PC-9 (cell line): ENCODE measurements at regions not wholly inside any gene's neighbourhood (a gene's known extent, or its start where the extent isn't known, plus 50 kb on each side); places are given as distances from the start of the nearest gene placed in this dataset.

Source experiments
- BruUV-seq: library from RNA; stranded (reverse); fragments of 400-500 nt; replicated peaks from 2 replicates; lab custom pipeline; 2021; lab: Mats Ljungman, UMichigan
- CTCF ChIA-PET: fragments of 300-600 bp; sonication (Branson Sonifier 250); formaldehyde crosslinking; loops from one replicate; lab custom pipeline; 2022; ENCODE audit warnings: antibody characterized with exemption; lab: Charles Lee
- POLR2A ChIA-PET: fragments of 300-600 bp; sonication (Branson Sonifier 250); formaldehyde crosslinking; loops from one replicate; lab custom pipeline; 2022; ENCODE audit warnings: antibody characterized with exemption; ENCODE audit not compliant: unreplicated experiment; lab: Charles Lee
- DNase-seq, 2 experiments: peaks; one replicate each; pipeline versions ENCODE4 v3.0.0 to v3.0.0-alpha.2; 2015 to 2022; ENCODE audit warnings: mixed read lengths in 1 of 2
- H2AFZ ChIP-seq: fragments of 200-600 bp; sonication (generic); 2 replicates; pipeline ENCODE4 v1.8.1; 2017; ENCODE audit warnings: antibody characterized with exemption
- H3F3A ChIP-seq: fragments of 200-600 bp; sonication (generic); 2 replicates; pipeline ENCODE4 v1.8.1; 2017; ENCODE audit warnings: antibody characterized with exemption, mild to moderate bottlenecking, low read depth; ENCODE audit not compliant: insufficient read depth
- H3K27ac ChIP-seq: fragments of 200-600 bp; sonication (generic); 2 replicates; pipeline ENCODE4 v1.6.1; 2016; ENCODE audit warnings: mixed run types
- H3K27me3 ChIP-seq: fragments of 200-600 bp; sonication (generic); 2 replicates; pipeline ENCODE4 v1.6.1; 2016; ENCODE audit warnings: low read depth, mixed run types; ENCODE audit not compliant: insufficient read depth
- H3K36me3 ChIP-seq: fragments of 200-600 bp; sonication (generic); 2 replicates; pipeline ENCODE4 v1.6.1; 2016; ENCODE audit warnings: low read depth, mixed run types
- H3K4me1 ChIP-seq: fragments of 200-600 bp; sonication (generic); replicated peaks from 2 replicates; pipeline ENCODE4 v1.6.1; 2016; ENCODE audit warnings: mixed run types; ENCODE audit not compliant: insufficient read depth
- H3K4me2 ChIP-seq: fragments of 200-600 bp; sonication (generic); 2 replicates; pipeline ENCODE4 v1.6.1; 2017; ENCODE audit warnings: mixed run types
- H3K4me3 ChIP-seq: fragments of 200-600 bp; sonication (generic); 2 replicates; pipeline ENCODE4 v1.6.1; 2016; ENCODE audit warnings: mixed run types
- H3K79me2 ChIP-seq: fragments of 200-600 bp; sonication (generic); 2 replicates; pipeline ENCODE4 v1.6.1; 2017; ENCODE audit warnings: low read depth, mixed run types
- H3K9me2 ChIP-seq: fragments of 200-600 bp; sonication (generic); 2 replicates; pipeline ENCODE4 v1.8.1; 2017; ENCODE audit warnings: mild to moderate bottlenecking; ENCODE audit not compliant: insufficient read depth
- H3K9me3 ChIP-seq: fragments of 200-600 bp; sonication (generic); 2 replicates; pipeline ENCODE4 v1.8.1; 2016; ENCODE audit warnings: low read depth; ENCODE audit not compliant: insufficient read depth
- H4K20me1 ChIP-seq: fragments of 200-600 bp; sonication (generic); 2 replicates; pipeline ENCODE4 v1.8.1; 2017; ENCODE audit not compliant: insufficient read depth
- EZH2 ChIP-seq: fragments of 200-600 bp; sonication (generic); IDR thresholded peaks from 2 replicates; pipeline ENCODE4 v1.8.0; 2017; ENCODE audit warnings: antibody characterized with exemption, low read depth
- intact Hi-C: fragments of 100-400 bp; cut with micrococcal nuclease; formaldehyde crosslinking; loops from one replicate; pipeline ENCODE4 v1.10.0; 2022; ENCODE audit not compliant: unreplicated experiment
- TF ChIP-seq, protein P1 (sequence below): fragments of 200-600 bp; sonication (generic); conservative IDR thresholded peaks from 2 replicates; pipeline ENCODE4 v1.6.1; 2017; ENCODE audit warnings: mixed run types, antibody characterized with exemption, mild to moderate bottlenecking, moderate library complexity

DNA sequence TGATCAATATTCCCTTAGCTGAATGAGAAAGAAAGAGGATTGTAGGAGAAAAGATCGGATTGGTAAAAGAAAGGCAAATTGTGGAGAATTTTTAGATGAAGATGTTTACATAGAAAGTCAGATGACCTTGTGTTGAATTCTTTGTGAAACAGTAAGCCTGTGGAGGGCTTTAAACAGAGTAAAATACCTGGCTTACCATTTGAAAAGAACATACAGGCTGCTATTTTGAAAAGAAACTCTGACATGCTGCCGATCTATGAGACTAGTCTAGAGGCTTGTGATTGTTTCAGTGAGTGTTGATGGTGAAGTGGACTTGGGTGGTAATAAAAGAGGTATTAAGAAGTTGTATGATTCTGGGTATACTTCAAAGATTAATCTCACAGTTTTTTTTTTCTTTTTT, 938.9 kb upstream of the PRR20A start:
- Histone ChIP-seq H3K9me2 (no peaks in the 10 kb centered on the region), H3K27ac (no peak overlapping the region), H3K4me3 (no peak overlapping the region), H3F3A (no peaks in the 10 kb centered on the region), H4K20me1 (no peaks in the 10 kb centered on the region; the same call in 1 of the 2 replicates), H3K4me2 (no peak overlapping the region), H3K27me3 (no peaks in the 10 kb centered on the region), H3K9me3 (no peaks in the 10 kb centered on the region), H3K79me2 (no peaks in the 10 kb centered on the region), H2AFZ (no peak overlapping the region), H3K4me1 (no peaks in the 10 kb centered on the region), H3K36me3 (no peaks in the 10 kb centered on the region)
- intact Hi-C loops, result no loop called here
- ChIA-PET CTCF (no interaction called here), POLR2A (no interaction called here)
- TF ChIP-seq, protein P1, sequence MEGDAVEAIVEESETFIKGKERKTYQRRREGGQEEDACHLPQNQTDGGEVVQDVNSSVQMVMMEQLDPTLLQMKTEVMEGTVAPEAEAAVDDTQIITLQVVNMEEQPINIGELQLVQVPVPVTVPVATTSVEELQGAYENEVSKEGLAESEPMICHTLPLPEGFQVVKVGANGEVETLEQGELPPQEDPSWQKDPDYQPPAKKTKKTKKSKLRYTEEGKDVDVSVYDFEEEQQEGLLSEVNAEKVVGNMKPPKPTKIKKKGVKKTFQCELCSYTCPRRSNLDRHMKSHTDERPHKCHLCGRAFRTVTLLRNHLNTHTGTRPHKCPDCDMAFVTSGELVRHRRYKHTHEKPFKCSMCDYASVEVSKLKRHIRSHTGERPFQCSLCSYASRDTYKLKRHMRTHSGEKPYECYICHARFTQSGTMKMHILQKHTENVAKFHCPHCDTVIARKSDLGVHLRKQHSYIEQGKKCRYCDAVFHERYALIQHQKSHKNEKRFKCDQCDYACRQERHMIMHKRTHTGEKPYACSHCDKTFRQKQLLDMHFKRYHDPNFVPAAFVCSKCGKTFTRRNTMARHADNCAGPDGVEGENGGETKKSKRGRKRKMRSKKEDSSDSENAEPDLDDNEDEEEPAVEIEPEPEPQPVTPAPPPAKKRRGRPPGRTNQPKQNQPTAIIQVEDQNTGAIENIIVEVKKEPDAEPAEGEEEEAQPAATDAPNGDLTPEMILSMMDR, result no peak
- BruUV-seq, result no TSS peak
- no peak for DNase-seq

DNA sequence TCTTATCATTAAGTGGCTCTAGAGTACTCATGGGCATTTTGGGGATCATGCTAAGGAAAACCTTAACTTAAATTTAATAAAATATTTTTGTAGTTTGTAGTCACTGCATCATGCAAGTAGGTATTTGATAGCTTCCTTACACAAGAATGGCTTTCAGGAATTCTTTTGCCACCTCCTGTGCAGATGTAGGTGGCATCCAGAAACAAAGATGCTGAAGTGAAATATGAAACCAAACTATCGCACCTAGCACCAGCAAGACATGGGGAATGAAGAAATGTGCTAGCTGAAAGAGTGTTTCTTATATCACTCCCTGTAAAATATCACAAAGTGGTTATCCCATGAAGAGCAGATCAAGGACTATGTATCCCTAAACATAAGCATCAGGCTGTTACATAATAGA, 924.5 kb upstream of the PRR20A start:
- POLR2A ChIA-PET, result no interaction called here
- H4K20me1 ChIP-seq, result no peaks in the 10 kb centered on the region
- DNase-seq, result no peak
- CTCF ChIA-PET, result no interaction called here
- H3K36me3 ChIP-seq, result no peaks in the 10 kb centered on the region
- H3K4me3 ChIP-seq, result no peak overlapping the region
- no peaks in the 10 kb centered on the region for H3K9me3 ChIP-seq
- TF ChIP-seq, protein P1, result no peak
- no peak for TF ChIP-seq EZH2
- no peaks in the 10 kb centered on the region for H3K9me2 ChIP-seq
- no peaks in the 10 kb centered on the region for H3K4me1 ChIP-seq
- intact Hi-C loops, result no loop called here
- H3K4me2 ChIP-seq, result no peak overlapping the region
- no peaks in the 10 kb centered on the region for H3K79me2 ChIP-seq
- H3F3A ChIP-seq, result no peaks in the 10 kb centered on the region
- no peak overlapping the region for H3K27ac ChIP-seq
- H3K27me3 ChIP-seq, result no peaks in the 10 kb centered on the region
- BruUV-seq, result no TSS peak
- no peak overlapping the region for H2AFZ ChIP-seq

DNA sequence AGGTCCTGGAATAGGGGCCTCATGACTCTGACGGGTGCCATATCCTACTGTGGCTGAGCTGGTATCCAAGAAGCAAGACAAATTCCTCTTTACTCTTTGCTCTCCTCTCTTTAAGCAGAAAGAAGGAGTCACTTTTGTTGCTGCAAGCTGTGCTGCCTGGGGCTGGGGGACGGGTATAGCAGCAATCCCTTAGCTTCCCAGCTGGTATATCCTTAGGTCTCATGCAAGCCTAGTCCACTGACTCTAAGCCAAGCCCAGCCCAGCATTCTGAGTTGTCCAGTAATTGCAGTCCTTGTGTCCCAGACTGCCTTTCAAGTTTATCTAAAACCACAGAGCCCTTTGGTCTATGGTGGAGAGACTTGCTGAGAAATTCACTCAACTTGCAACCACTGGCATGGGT, 893.0 kb upstream of the PRR20A start:
- Histone ChIP-seq H4K20me1 (no peaks in the 10 kb centered on the region), H3K27ac (no peak overlapping the region), H2AFZ (no peak overlapping the region), H3K4me1 (no peaks in the 10 kb centered on the region), H3K9me2 (no peaks in the 10 kb centered on the region), H3K79me2 (no peaks in the 10 kb centered on the region), H3K4me2 (no peak overlapping the region), H3K27me3 (no peaks in the 10 kb centered on the region), H3K9me3 (no peaks in the 10 kb centered on the region), H3K36me3 (no peaks in the 10 kb centered on the region), H3F3A (no peaks in the 10 kb centered on the region), H3K4me3 (no peak overlapping the region)
- BruUV-seq, result no TSS peak
- POLR2A ChIA-PET, result no interaction called here
- CTCF ChIA-PET, result no interaction called here
- TF ChIP-seq, protein P1, result no peak
- no peak for TF ChIP-seq EZH2
- intact Hi-C loops, result no loop called here
- DNase-seq, result no peak
